Stimulated activated naive CD8-positive, alpha-beta T cell treated with anti-CD3 and anti-CD28 coated beads, Interleukin-15, Interleukin-2, amounts not matched to agents 100 U/mL and 50 U/mL, for 24 hours (primary cell): ENCODE measurements at regions not wholly inside any gene's neighbourhood (a gene's known extent, or its start where the extent isn't known, plus 50 kb on each side); places are given as distances from the start of the nearest gene placed in this dataset.
"Not testable (repeated sequence)": the region's sequence is repeated elsewhere in the genome, so short reads cannot be mapped to it uniquely, and the experiment has no call there.

Experiments
- ATAC-seq: fragments of 150-1000 bp; cut with Tn5 transposase; one replicate; pipeline ENCODE4 v1.10.0; 2021
- DNase-seq: peaks from one replicate; pipeline ENCODE4 v3.0.0; 2021

DNA sequence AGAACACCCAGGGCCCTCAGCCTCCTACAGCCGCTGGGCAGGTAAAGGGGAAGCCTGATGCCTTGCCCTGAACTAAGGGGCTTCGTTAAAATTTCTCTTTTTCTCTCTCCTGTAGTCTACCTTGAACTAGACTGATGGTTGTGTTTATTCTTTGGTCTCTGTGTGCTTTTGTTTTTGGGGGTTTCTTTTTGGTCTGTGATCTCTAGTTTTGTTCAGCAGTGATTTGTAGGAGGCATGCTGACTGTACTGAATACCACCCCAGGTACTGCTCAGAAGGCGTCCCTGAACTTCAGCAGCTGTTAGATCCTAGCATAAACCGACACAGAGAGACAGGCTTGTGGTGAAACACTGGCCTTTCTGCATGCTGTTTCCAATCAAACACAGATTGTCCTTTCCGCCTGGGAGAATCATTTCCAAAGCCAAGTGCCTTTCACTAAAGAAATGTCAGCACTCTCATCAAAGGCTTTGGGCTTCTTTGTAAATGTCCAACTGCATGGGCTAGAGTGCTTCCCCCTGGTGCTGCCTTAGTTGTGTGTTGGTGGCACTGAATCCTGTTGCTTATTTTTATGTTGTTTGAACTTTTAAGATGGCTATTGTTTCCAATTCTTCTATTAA lies 364.7 kb upstream of the SASH1 start:
- no peak for DNase-seq
- ATAC-seq = no peak

DNA sequence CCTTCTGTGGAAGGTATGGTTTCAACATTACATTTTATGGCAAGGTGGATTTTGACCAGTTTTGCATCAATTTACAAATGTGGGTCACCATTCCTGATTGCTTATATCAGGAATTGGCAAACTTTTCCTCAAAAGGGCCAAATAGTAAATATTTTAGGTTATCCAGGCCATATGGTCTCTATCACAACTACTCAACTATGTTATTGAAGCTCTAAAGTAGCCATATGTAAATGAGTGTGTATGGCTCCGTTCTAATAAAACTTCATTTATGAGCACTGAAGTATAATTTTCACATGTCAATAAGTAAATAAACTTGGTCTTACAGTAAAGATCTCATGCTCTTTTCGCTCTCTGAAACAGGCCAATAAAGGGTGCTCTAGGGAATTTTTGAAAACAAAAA lies 362.7 kb upstream of the SASH1 start:
- DNase-seq (no peak), ATAC-seq (no peak)

DNA sequence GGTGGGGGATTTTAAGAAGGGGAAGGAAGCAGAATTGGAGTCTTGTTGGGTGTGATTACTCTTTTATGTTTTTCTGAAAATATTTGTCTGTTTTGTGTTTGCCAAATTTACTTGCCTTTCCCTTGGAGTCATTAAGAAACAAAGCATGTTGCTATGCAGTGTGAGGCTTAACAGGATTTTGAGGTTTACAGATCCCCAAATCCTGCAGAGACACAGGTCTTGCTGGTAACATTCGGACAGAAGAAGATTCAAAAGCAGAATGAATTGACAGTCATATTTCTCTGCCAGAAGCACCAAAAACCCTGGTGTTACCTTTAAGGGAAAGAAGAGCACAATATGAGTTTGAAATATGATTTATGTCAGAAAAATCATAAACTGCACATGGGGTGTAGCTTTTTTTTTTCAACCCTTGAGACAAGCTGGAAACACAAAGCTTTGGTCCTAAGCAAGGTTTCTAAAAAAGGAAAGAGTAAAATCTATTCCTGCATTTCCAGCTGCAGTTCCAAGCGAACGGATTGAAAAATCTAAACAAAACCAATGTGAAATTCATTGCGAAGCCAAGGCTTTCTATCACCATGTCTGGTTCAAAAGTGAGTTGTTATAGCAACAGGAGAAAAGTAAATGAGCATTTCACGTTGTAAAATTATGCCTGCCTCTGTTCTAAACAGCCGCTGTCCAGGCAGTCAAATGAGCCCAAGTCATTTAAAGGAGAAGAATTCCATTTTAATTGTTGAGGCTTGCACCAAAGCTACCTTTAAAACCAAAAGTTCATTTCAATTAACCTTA lies 358.9 kb upstream of the SASH1 start:
- DNase-seq = no peak
- no peak for ATAC-seq

DNA sequence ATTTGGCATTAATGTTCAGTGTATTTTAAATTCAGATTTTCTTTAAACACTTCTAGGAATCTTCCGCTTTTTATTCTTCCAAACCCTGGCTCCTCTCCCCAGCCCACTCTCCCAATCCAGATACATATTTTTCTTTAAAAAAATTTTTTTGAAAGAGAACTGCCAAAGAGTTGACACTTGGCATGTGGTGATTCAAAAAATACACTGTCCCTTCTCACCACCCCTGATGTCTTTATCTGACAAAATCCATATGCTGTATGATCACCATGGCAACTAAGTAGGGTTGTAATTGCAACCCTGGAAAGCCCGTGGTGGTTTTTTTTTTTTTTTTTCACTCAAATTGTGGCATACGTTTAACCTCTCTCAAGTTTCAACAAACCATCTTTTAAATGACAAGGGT lies 355.8 kb upstream of the SASH1 start:
- no peak for ATAC-seq
- DNase-seq = no peak

DNA sequence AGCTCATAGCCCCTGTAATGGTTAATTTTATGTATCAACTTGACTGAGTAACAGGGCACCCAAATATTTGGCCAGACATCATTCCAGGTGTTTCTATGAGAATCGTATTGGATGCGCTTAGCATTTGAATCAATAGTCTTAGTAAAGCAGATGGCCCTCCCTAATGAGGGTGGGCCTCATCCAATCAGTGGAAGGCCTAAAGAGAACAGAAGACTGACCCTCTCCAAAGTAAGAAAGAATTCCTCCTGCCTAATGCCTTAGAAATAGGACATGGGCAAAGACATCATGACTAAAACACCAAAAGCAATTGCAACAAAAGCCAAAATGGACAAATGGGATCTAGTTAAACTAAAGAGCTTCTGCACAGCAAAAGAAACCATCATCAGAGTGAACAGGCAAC lies 352.5 kb upstream of the SASH1 start:
- DNase-seq (no peak), ATAC-seq (no peak)

DNA sequence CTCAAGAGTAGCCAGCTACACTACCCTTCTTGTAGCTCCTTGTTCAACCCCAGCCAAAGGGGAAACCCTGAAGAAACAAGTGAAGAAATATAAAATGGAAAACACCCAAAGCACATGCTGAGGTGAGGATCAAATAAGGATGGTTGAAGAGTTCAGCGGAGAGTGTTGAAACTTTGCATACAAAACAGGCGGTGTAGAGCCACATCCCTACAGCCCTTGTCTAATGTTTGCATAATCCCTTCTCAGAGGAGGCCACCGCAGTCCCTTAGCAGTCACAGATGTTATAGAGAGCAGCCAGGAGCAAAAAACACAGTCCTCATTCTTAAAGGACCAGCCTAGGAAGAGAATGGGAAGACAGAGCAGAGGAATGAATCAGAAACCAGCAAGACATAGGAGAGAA lies 350.7 kb upstream of the SASH1 start:
- no peak for DNase-seq
- ATAC-seq = no peak

DNA sequence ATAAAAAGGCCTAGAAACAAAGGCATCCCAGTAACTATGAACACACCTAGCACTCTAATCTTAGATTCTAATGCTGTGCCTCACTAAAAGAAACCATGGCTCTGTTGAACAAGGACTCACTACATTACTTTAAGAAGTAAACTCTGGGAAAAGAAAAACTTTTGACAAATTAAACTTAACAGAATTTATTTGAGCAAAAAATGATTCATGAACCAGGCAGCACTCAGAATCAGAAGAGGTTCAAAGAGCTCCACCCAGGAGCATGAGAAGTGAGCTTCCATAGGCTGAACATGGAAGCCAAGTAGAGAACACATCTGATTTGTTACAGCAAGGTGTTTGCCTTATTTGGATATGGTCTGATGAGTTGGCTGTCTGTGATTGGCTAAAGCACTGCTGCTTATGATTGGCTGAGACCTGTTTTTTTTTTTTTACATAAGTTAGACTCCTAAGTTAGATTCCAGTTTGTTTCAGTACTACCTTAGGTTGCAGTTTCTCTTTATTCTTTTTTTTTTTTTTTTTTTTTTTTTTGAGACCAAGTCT lies 343.6 kb upstream of the SASH1 start:
- DNase-seq (no peak), ATAC-seq (no peak)

DNA sequence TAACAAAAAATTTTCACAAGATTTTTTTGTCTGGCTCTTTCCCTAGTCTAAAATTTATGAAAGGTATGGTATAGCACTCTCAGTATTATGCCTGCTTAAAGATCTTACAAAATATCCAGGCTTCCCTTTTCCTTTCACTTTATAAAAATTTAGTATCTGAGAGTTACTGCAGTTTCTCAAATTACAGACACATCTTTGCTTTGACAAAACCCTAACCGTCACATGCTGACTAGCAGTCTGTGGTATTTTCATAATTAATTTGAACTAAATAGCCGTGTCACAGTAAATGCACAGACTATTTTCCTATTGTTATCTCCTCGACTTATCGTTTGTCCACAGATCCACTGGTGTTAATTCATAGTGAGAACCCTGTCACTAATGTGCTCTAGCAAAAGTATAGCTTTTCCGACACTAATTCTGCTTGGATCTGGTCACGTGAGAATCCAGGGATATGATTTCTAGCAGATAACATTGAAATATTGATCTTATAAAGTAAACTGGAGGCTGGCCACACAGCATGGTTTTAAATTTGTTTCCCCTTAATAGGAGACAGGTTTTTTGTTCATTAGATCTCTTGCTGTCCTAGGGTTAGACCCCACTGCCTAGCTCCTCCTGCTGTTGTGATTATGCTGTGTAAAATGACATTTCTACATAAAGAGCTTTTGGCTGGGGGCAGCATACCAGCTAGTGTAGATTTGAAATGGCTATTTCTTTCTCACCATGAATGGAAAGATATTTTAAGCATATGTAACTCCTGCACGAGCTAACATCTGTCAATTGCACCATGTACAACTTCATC lies 340.6 kb upstream of the SASH1 start:
- no peak for DNase-seq

DNA sequence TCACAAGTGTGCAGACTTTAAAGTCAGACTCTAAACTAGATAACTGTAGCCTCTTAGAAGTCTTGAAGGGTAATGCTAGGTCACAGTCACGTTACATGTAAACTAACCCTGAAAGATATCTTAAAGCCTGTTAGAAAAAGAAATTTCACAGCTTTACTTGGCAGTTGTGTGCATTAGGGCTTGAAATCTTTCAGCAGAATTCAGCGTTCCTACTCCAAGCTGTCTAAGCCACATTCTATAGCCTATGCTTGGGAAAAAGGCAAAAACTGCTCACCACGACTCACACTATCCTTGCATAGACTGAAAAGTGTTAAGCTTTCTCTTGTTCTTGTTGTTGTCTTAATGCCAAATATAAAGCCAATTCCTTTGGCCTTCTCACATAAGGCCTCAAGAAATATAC lies 338.0 kb upstream of the SASH1 start:
- ATAC-seq = no peak

More for the DNA sequence above, 340.6 kb upstream of the SASH1 start:
- no peak for ATAC-seq

DNA sequence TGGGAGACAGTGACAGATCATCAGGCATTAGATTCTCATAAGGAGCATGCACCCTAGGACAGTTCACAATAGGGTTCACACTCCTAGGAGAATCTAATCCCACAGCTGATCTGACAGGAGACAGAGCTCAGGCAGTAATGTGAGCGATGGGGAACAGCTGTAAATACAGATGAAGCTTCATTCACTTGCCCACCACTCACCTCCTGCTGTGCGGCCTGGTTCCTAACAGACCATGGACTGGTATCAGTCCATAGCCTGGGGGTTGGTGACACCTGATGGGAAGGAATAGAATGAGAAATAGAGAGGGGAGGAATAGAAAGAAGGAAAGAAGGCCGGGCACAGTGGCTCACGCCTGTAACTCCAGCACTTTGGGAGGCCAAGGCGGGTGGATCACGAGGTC lies 336.8 kb upstream of the SASH1 start:
- no peak for ATAC-seq
- DNase-seq = no peak

More for the DNA sequence above, 338.0 kb upstream of the SASH1 start:
- no peak for DNase-seq

DNA sequence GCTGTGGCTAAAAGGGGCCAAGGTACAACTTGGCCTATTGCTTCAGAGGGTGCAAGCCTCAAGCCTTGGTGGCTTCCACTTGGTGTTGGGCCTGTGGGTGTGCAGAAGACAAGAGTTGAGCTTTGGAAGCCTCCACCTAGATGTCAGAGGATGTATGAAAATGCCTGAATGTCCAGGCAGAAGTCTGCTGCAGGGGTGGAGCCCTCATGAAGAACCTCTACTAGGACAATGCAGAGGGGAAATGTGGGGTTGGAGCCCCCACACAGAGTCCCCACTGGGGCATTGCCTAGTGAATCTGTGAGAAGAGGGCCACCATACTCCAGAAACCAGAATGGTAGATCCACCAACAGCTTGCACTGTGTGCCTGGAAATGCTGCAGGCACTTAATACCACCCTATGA lies 332.1 kb upstream of the SASH1 start:
- not testable (repeated sequence) for ATAC-seq

DNA sequence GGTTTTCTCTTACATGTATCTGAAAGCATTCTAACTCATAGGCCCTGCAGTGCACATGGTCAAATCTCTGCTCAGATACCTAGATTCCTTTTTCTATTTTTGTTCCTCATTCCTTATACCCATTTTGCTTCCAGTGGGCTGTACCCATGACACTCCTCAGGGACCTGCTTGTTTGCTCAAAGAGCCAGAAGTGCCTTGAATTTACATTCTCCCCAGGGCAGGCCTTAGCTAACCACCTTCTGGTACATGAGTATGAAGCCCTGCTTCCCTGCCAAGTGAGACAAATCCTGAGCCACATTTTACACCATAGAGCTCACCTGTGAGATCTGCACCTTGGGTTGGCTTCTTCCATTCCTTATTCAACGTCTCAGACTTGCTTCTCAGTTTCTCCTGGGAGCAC lies 326.6 kb upstream of the SASH1 start:
- no peak for ATAC-seq
- DNase-seq = no peak

More for the DNA sequence above, 332.1 kb upstream of the SASH1 start:
- not testable (repeated sequence) for DNase-seq

DNA sequence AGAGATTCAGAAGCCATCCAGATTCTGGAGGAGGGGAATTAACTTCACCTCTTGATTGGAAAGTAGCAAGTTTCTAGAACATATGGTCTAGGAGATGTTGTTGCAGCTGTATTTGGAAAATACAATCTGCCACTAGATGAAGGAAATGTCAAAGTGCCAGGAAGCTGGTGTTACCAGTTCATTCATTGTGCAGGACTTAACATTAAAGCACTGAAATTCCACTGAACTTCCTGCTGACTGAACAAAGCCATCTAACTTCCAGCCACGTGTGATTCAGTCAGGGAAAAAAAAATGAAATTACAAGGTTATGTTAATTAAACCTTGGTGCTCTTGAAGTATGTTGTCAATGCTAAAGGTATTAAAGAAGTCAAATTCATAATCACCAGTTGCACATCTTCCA lies 321.5 kb upstream of the SASH1 start:
- DNase-seq = no peak

DNA sequence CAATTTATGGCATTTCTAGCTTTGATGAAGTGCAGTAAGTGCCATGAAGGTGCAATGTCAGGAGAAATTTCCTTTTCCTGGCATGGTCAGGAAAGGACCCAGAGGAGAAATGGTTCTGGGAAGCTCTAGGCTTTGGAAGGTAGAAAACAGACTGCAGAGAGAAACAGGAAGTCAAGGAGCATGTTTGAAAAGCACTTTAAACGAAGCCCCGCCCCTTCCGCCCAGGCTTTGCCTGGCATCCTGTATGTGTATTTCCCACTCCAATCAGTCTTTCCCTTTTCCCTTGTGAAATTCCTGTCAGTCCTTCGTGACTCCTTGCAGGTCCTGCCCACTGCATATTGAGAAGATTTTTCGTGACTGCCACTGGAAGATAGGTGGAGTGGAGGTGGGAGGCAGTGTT lies 320.9 kb upstream of the SASH1 start:
- DNase-seq (no peak), ATAC-seq (no peak)

More for the DNA sequence above, 321.5 kb upstream of the SASH1 start:
- ATAC-seq = no peak

DNA sequence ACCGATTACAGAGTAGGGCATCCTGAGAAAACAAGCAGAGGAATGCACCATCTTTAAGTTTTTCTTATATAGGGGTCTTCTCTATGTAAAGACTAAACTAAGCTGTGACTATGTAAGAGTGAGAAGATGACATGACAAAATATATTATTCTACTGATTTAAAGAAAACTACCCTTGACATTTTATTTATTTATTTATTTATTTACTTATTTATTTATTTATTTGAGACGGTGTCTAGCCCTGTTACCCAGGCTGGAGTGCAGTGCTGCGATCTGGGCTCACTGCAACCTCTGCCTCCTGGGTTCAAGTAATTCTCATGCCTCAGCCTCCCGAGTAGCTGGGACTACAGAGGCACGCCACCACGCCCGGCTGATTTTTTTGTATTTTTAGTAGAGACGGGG lies 320.4 kb upstream of the SASH1 start:
- ATAC-seq, DNase-seq: not testable (repeated sequence)

DNA sequence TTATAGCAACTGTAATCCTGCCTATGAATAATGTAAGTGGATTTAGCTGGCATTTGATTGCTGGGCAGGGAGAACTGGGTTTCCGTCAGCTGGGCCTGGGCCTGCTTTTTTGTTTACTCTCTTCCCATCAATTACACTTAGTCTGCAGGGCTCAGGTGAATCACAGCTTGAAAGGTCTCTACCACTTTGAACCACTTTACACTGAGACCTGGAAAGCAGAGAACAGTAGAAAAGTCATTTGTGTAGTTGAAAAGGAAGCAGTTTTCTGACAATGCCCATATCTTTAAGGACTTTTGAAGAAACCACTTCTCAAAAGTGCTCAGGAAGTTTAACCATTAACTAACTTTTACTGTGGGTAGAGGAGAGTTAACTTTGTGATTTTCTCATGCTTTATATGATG lies 315.4 kb upstream of the SASH1 start:
- ATAC-seq = no peak
- DNase-seq = no peak

DNA sequence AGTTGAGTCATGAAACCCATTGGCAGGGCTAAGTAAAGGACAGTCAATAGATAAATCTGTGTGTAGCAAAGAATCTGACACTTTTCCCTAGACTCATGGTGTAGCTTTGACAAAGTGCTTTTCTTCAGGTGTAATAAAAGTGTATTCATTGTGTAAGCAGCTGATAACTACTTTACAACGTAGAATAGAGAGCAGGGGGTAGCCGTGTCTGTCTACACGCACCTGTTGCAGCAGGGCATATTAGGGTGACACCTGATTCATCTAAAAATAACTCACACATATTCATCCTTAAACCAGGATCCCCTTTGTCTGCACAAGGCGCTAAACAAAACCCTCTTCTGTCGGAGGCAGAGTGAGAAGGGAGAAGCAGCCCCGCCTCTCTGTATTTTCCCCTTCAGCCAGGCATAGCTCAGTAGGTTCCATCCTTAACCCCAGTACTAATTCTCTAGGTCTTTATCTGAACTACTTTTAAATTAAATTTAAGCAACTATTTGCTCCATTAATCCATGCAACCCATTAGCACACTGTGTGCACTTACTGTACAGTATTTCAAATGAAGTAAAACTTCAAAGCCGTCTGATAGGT lies 306.7 kb upstream of the SASH1 start:
- DNase-seq = no peak
- no peak for ATAC-seq

DNA sequence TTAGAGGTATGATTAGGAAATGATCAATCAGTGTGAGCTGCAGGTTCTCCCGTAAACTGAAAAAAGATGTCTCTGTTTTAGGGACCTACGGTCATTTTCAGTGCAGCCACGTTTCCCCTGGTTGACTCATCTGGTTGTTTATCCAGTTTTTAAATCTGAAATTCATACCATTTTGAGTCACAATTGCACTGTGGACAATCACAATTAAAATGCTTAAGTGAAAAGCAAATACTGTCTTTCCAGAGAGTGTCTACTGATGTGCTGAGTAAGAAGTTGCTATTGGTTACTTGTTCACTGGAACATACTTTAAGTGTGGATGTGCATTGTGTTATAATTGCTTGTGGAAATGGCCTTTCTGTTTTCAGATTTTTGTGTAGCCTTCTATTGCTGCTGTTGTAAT lies 305.1 kb upstream of the SASH1 start:
- DNase-seq (no peak), ATAC-seq (no peak)

DNA sequence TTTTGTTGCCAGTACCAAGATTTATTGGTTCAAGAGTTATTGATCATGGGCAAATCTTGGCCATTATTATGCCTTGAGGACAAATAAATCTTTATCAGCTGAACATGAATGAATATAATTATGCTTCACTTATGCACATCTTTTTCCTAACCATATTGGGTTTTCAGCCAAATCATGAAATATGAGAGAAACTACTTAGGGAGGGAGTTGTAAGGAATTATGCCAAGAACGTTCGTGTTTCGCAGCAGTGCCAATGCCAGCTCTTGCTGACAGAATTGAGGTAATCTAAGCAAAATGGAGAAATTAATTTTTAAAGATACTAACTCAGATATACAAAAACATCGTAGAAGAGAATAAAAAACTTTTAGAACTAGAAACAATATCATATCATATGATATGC lies 301.1 kb upstream of the SASH1 start:
- no peak for DNase-seq
- no peak for ATAC-seq

DNA sequence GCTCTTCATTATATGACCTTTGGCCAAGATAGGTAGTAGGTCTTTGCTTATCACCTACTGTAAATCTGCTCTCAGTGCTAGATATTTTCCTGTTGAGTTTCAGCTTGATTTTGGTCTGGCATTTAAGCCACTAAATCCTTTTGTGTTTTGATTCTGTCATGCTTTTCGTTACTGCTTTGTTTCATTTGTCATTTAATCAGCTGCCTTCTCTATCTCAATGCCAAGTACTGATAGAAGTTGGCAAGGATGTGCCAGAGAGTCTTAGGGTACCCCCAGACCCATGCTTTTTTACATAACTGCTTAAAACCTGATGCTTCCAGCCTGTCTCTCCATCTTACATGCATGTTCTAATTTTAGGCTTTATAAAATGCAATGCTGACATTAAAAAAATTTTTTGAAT lies 300.1 kb upstream of the SASH1 start:
- DNase-seq (no peak), ATAC-seq (no peak)

DNA sequence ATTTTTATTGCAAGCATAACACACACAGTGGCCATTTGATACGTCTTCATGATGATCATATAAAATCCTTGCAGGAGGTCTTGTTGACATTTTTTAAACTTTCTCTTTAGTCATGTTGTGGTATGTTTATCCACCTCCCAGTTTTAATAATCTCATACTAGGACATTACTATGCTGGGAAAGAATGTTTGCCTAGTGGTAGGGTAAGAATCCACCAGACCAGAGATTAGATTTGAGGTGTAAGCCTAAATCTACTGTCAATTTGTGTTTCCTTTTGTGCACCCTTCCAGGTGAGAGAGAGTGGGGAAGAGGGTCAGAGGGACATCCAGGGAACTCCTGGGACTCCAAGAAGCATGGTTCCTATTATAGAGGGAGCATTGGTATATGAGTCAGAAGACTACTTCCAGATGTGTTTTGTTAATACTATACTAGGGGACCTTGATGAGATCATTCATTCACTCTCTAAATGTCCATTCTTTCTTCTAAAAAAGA lies 298.3 kb upstream of the SASH1 start:
- no peak for ATAC-seq
- no peak for DNase-seq

DNA sequence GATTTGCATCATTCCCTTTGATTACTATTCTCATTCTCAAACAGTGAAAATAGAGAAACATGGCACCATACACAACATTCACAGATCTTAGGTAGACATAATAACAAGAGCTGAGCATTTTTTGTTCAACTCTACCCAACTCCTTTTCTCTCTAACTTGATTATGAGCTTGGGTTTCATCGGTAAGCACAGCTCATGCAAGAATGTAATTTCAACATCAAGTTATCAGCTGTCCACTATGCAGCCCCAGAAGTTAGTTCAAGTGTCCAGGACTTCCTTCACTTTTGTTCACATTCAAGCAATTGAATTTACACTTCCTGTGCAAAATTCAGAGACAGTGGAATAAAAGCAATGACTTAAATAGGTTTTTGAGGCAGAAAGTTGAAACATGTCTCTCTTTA lies 297.7 kb upstream of the SASH1 start:
- no peak for DNase-seq
- ATAC-seq = no peak
